CD4-positive, CD25-positive, alpha-beta regulatory T cell (primary cell): ENCODE measurements at regions not wholly inside any gene's neighbourhood (a gene's known extent, or its start where the extent isn't known, plus 50 kb on each side); places are given as distances from the start of the nearest gene placed in this dataset.

Experiments used
- ATAC-seq, 2 donors: fragments of 150-1000 bp; cut with Tn5 transposase; one replicate each; pipeline ENCODE4 v1.10.0; 2021; ENCODE audit warnings: low read depth in 2 of 2, moderate number of reproducible peaks in 2 of 2, moderate library complexity in 1 of 2
- DNase-seq, 3 donors: peaks; one replicate each; pipeline versions ENCODE4 v3.0.0 to v3.0.0-alpha.2; 2012 to 2022; ENCODE audit warnings: mixed read lengths in 1 of 3
- H3K27ac ChIP-seq: one replicate; pipeline ENCODE4 v1.7.0; 2013; ENCODE audit warnings: mild to moderate bottlenecking, low read length; ENCODE audit not compliant: insufficient read depth, poor library complexity, severe bottlenecking
- H3K27me3 ChIP-seq: one replicate; pipeline ENCODE4 v1.7.0; 2013; ENCODE audit warnings: low read length; ENCODE audit not compliant: control insufficient read depth, insufficient read depth
- H3K36me3 ChIP-seq: one replicate; pipeline ENCODE4 v1.7.0; 2013; ENCODE audit warnings: mild to moderate bottlenecking, low read length, moderate library complexity; ENCODE audit not compliant: control insufficient read depth, insufficient read depth
- H3K4me1 ChIP-seq: 2 replicates; pipeline ENCODE4 v1.7.0; 2013; ENCODE audit warnings: mild to moderate bottlenecking, low read length; ENCODE audit not compliant: insufficient read depth, control insufficient read depth, poor library complexity, severe bottlenecking
- H3K4me3 ChIP-seq: one replicate; pipeline ENCODE4 v1.7.0; 2013; ENCODE audit warnings: low read depth, mild to moderate bottlenecking, low read length, moderate library complexity
- H3K9me3 ChIP-seq, 2 experiments: 1 replicate in 1 of 2; 2 replicates in 1 of 2; pipeline ENCODE4 v1.7.0; 2013; ENCODE audit warnings: low read length in 2 of 2, mild to moderate bottlenecking in 1 of 2, moderate library complexity in 1 of 2; ENCODE audit not compliant: control insufficient read depth in 2 of 2
- H3K27ac Mint-ChIP-seq, 3 donors: one replicate each; pipeline ENCODE4 v1.8.0; 2020 to 2022; ENCODE audit warnings: mild to moderate bottlenecking in 3 of 3, mixed read lengths in 3 of 3, moderate library complexity in 2 of 3
- H3K27me3 Mint-ChIP-seq: one replicate; pipeline ENCODE4 v1.8.0; 2022; ENCODE audit warnings: mild to moderate bottlenecking, mixed read lengths
- H3K36me3 Mint-ChIP-seq: one replicate; pipeline ENCODE4 v1.8.0; 2020; ENCODE audit warnings: mixed read lengths
- H3K4me1 Mint-ChIP-seq, 4 donors: one replicate each; pipeline ENCODE4 v1.8.0; 2020 to 2022; ENCODE audit warnings: mixed read lengths in 4 of 4, mild to moderate bottlenecking in 1 of 4
- H3K4me3 Mint-ChIP-seq, 4 donors: one replicate each; pipeline ENCODE4 v1.8.0; 2020 to 2022; ENCODE audit warnings: mild to moderate bottlenecking in 4 of 4, mixed read lengths in 4 of 4, moderate library complexity in 3 of 4
- H3K9me3 Mint-ChIP-seq, 7 donors: one replicate each; pipeline ENCODE4 v1.8.0; 2020 to 2022; ENCODE audit warnings: mixed read lengths in 7 of 7, mild to moderate bottlenecking in 3 of 7, moderate library complexity in 2 of 7

DNA sequence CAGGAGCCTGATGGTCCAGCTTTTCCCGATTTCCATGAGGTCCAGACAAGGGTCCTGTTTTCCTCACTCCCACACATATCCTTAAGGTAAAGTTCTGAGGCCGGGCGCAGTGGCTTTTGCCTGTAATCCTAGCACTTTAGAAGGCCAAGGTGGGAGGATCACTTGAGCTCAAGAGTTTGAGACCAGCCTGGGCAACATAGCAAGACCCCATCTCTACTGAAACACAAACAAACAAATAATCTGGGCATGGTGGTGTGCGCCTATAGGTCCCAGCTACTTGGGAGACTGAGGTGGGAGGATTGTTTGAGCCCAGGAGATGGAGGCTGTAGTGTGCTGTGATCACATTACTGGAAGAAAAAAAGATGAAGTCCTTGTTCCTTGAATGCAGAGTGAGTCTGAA, 53.2 kb upstream of the IYD start:
- H3K36me3 Mint-ChIP-seq = no peaks in the 10 kb centered on the region

GRCh38 chr6:150316936-150317335, 51.9 kb upstream of the IYD start:
- Histone ChIP-seq H3K36me3 (no peaks in the 10 kb centered on the region), H3K27ac (no peak overlapping the region), H3K4me1 (no peaks in the 10 kb centered on the region), H3K4me3 (no peak overlapping the region), H3K9me3 (no peaks in the 10 kb centered on the region), H3K27me3 (no peaks in the 10 kb centered on the region)
- DNase-seq = no peak
- no peak for ATAC-seq
- Mint-ChIP-seq H3K27me3 (peaks cover 13% of the 10 kb centered on the region), H3K27ac (no peak overlapping the region), H3K4me3 (no peak overlapping the region), H3K9me3 (peaks cover 0 to 1% (median 0%) of the 10 kb centered on the region in 7 donors), H3K36me3 (no peaks in the 10 kb centered on the region), H3K4me1 (no peaks in the 10 kb centered on the region)

More for the DNA sequence above, 53.2 kb upstream of the IYD start:
- ATAC-seq (no peak), DNase-seq (no peak)
- Histone ChIP-seq H3K4me3 (no peak overlapping the region), H3K36me3 (no peaks in the 10 kb centered on the region), H3K9me3 (no peaks in the 10 kb centered on the region), H3K27me3 (no peaks in the 10 kb centered on the region), H3K27ac (no peak overlapping the region), H3K4me1 (no peaks in the 10 kb centered on the region)
- peaks cover 0 to 1% (median 0%) of the 10 kb centered on the region in 7 donors for H3K9me3 Mint-ChIP-seq
- H3K27ac Mint-ChIP-seq = no peak overlapping the region
- no peaks in the 10 kb centered on the region for H3K4me1 Mint-ChIP-seq
- H3K27me3 Mint-ChIP-seq = peaks cover 12% of the 10 kb centered on the region
- no peak overlapping the region for H3K4me3 Mint-ChIP-seq
